HepG2 (cell line): ENCODE measurements at regions not wholly inside any gene's neighbourhood (a gene's known extent, or its start where the extent isn't known, plus 50 kb on each side); places are given as distances from the start of the nearest gene placed in this dataset.

ENCODE experiments used
- ATAC-seq: fragments of 200-7000 bp; cut with Tn5 transposase; 3 replicates; pipeline ENCODE4 v1.9.1; 2020; ENCODE audit warnings: mild to moderate bottlenecking, moderate library complexity
- BruUV-seq: library from RNA; stranded (reverse); fragments of 400-500 nt; replicated peaks from 2 replicates; lab custom pipeline; 2021; lab: Mats Ljungman, UMichigan
- CTCF ChIA-PET: fragments of 300-600 bp; formaldehyde crosslinking; extraction: SDS; loops from one replicate; lab custom pipeline; 2021; ENCODE audit warnings: low total read pairs, inconsistent platforms, low intra/inter-chr PET ratio; lab: Yijun Ruan, JAX
- POLR2A ChIA-PET: fragments of 350-600 bp; sonication (Branson Sonifier 250); formaldehyde crosslinking; loops from one replicate; lab custom pipeline; 2020; ENCODE audit warnings: antibody characterized with exemption, inconsistent platforms; lab: Yijun Ruan, JAX
- DNase-seq: peaks from one replicate; pipeline ENCODE4 v3.0.0-alpha.2; 2015; ENCODE audit warnings: low spot score
- FAIRE-seq: peaks from 3 replicates; lab custom pipeline; 2011; peaks lifted over from hg19 to GRCh38; lab: Jason Lieb, UNC
- H2AFZ ChIP-seq: one replicate; pipeline ENCODE4 v1.6.1; 2011; ENCODE audit warnings: low read length, inconsistent platforms
- H3K27ac ChIP-seq: fragments of 300-600 bp; 3 replicates; pipeline ENCODE4 v1.8.0; 2011; ENCODE audit warnings: mixed run types, mild to moderate bottlenecking, mixed read lengths, low read length, inconsistent platforms; ENCODE audit not compliant: insufficient read depth; ENCODE audit errors: extremely low read length
- H3K27me3 ChIP-seq, 2 experiments: fragments of 200-600 bp in 1 of 2; 2 replicates in 1 of 2; 3 replicates in 1 of 2; pipeline versions ENCODE4 v1.6.0 to v1.8.0; 2011; ENCODE audit warnings: low read length in 2 of 2, mild to moderate bottlenecking in 2 of 2, moderate library complexity in 2 of 2, inconsistent platforms in 1 of 2; ENCODE audit not compliant: insufficient read depth in 2 of 2, control insufficient read depth in 1 of 2
- H3K36me3 ChIP-seq, 2 experiments: fragments of 200-600 bp in 1 of 2; replicated peaks in 1 of 2; 2 replicates in 1 of 2; 3 replicates in 1 of 2; pipeline versions ENCODE4 v1.5.1 to v1.8.0; 2011; ENCODE audit warnings: low read length in 2 of 2, inconsistent platforms in 1 of 2; ENCODE audit not compliant: insufficient read depth in 2 of 2, control insufficient read depth in 1 of 2
- H3K4me1 ChIP-seq: 2 replicates; pipeline ENCODE4 v1.5.1; 2012; ENCODE audit warnings: low read length, inconsistent platforms; ENCODE audit not compliant: insufficient read depth
- H3K4me2 ChIP-seq: 2 replicates; pipeline ENCODE4 v1.6.0; 2011; ENCODE audit warnings: low read depth, low read length, inconsistent platforms
- H3K4me3 ChIP-seq, 3 experiments: fragments of 200-600 bp in 1 of 3; sonication (generic), shearing (Covaris generic) in 1 of 3; replicated peaks in 1 of 3; 2 replicates each; pipeline ENCODE4 v1.5.1; 2011 to 2016; ENCODE audit warnings: low read length in 3 of 3, inconsistent platforms in 2 of 3, low read depth in 2 of 3, mild to moderate bottlenecking in 2 of 3, control low read depth in 1 of 3, mixed read lengths in 1 of 3; ENCODE audit not compliant: insufficient read depth in 1 of 3
- H3K79me2 ChIP-seq: one replicate; pipeline ENCODE4 v1.6.1; 2011; ENCODE audit warnings: low read length, inconsistent platforms; ENCODE audit not compliant: insufficient read depth
- H3K9ac ChIP-seq: 2 replicates; pipeline ENCODE4 v1.6.0; 2011; ENCODE audit warnings: mild to moderate bottlenecking, low read depth, low read length, inconsistent platforms; ENCODE audit not compliant: insufficient read depth
- H3K9me3 ChIP-seq: 2 replicates; pipeline ENCODE4 v1.5.1; 2012; ENCODE audit warnings: mild to moderate bottlenecking, low read length
- H4K20me1 ChIP-seq: 2 replicates; pipeline ENCODE4 v1.6.0; 2011; ENCODE audit warnings: inconsistent platforms, mild to moderate bottlenecking, low read length, moderate library complexity; ENCODE audit not compliant: insufficient read depth
- E2F5 ChIP-seq: sonication (generic); formaldehyde crosslinking; conservative IDR thresholded peaks from 2 replicates; pipeline ENCODE4 v1.4.0; 2020; ENCODE audit warnings: missing genetic modification reagents
- FOXP1 ChIP-seq, 2 experiments: fragments of 450-650 bp in 1 of 2; IDR thresholded peaks; 2 replicates each; pipeline ENCODE4 v1.6.1; 2017 to 2018; ENCODE audit warnings: antibody characterized with exemption in 1 of 2
- HNRNPUL1 ChIP-seq: fragments of 200-400 bp; formaldehyde crosslinking; IDR thresholded peaks from 2 replicates; pipeline ENCODE4 v1.6.1; 2017; ENCODE audit warnings: low read depth, mild to moderate bottlenecking, low read length, moderate library complexity
- PRMT3 ChIP-seq: sonication (generic); formaldehyde crosslinking; IDR thresholded peaks from 2 replicates; pipeline ENCODE4 v1.8.1; 2022; ENCODE audit warnings: low read depth, mild to moderate bottlenecking, moderate library complexity, missing genetic modification reagents, borderline replicate concordance
- SOX6 ChIP-seq, 2 experiments: fragments of 450-650 bp in 1 of 2; sonication (generic) in 1 of 2; formaldehyde crosslinking in 1 of 2; IDR thresholded peaks; 2 replicates each; pipeline versions ENCODE4 v1.4.0 to v1.6.1; 2017 to 2020; ENCODE audit warnings: antibody characterized with exemption in 1 of 2, mild to moderate bottlenecking in 1 of 2, missing genetic modification reagents in 1 of 2
- SRY ChIP-seq: sonication (generic); formaldehyde crosslinking; IDR thresholded peaks from 2 replicates; pipeline ENCODE4 v1.8.0; 2022; ENCODE audit warnings: mild to moderate bottlenecking, missing genetic modification reagents
- TERF1 ChIP-seq: sonication (generic); formaldehyde crosslinking; IDR thresholded peaks from 2 replicates; pipeline ENCODE4 v1.8.0; 2022; ENCODE audit warnings: mild to moderate bottlenecking, missing genetic modification reagents, moderate library complexity
- ZBTB10 ChIP-seq: sonication (generic); formaldehyde crosslinking; IDR thresholded peaks from 2 replicates; pipeline ENCODE4 v1.4.0; 2020; ENCODE audit warnings: missing genetic modification reagents, borderline replicate concordance
- ZKSCAN1 ChIP-seq: fragments of 150-350 bp; IDR thresholded peaks from 2 replicates; pipeline ENCODE4 v1.6.1; 2014; ENCODE audit warnings: low read length
- WGBS: methylation state at CpG from one replicate; pipeline ENCODE4 v1.1.6; 2017; ENCODE audit warnings: low lambda C conversion rate; 5-methylcytosine and 5-hydroxymethylcytosine counted together
- in situ Hi-C: cut with HindIII; loops from 2 replicates; pipeline ENCODE4 v1.10.0; 2017; ENCODE audit warnings: low pct_unique_long_range_greater_than_20kb; ENCODE audit not compliant: extremely low pct_ligation_motif_present
- intact Hi-C: fragments of 100-400 bp; cut with micrococcal nuclease; formaldehyde crosslinking; loops from one replicate; pipeline ENCODE4 v1.10.0; 2022; ENCODE audit not compliant: unreplicated experiment

GRCh38 chr12:60845696-60846095 is 1249.9 kb downstream of the SLC16A7 start:
- 10% methylated on average over 4 of the region's 4 CpGs for WGBS
- H3K4me2 ChIP-seq = no peak overlapping the region
- ATAC-seq (no peak), DNase-seq (no peak), FAIRE-seq (no peak)
- H3K27me3 ChIP-seq = no peaks in the 10 kb centered on the region
- ChIA-PET POLR2A (no interaction called here), CTCF (no interaction called here)
- no peaks in the 10 kb centered on the region for H3K79me2 ChIP-seq
- H3K36me3 ChIP-seq = no peaks in the 10 kb centered on the region
- no peak overlapping the region for H3K9ac ChIP-seq
- TF ChIP-seq SOX6 (IDR thresholded peaks at IDR 0.05) (no peak), SOX6 (CRISPR knock-in tag; IDR thresholded peaks at IDR 0.05) (no peak), TERF1 (CRISPR knock-in tag) (no peak), PRMT3 (CRISPR knock-in tag) (no peak), SRY (no peak), FOXP1 (IDR thresholded peaks at IDR 0.05) (no peak), FOXP1 (CRISPR knock-in tag; IDR thresholded peaks at IDR 0.05) (no peak), ZBTB10 (CRISPR knock-in tag) (no peak), HNRNPUL1 (no peak), E2F5 (CRISPR knock-in tag) (no peak), ZKSCAN1 (no peak)
- no TSS peak for BruUV-seq
- no peaks in the 10 kb centered on the region for H3K4me1 ChIP-seq
- H3K4me3 ChIP-seq = no peak overlapping the region
- no peak overlapping the region for H2AFZ ChIP-seq
- in situ Hi-C loops = no loop called here
- H4K20me1 ChIP-seq = no peaks in the 10 kb centered on the region
- no peak overlapping the region for H3K27ac ChIP-seq
- intact Hi-C loops = no loop called here
- 0 out of 2 replicates have a peak, but pooled peaks cover 6% of the 10 kb centered on the region for H3K9me3 ChIP-seq
